H1 (cell line): ENCODE measurements at regions not wholly inside any gene's neighbourhood (a gene's known extent, or its start where the extent isn't known, plus 50 kb on each side); places are given as distances from the start of the nearest gene placed in this dataset.

Source experiments
- CTCF ChIA-PET: fragments of 300-600 bp; sonication (Branson Sonifier 250); formaldehyde crosslinking; loops from one replicate; lab custom pipeline; 2021; ENCODE audit not compliant: partially characterized antibody; lab: Charles Lee
- POLR2A ChIA-PET: fragments of 300-600 bp; sonication (Branson Sonifier 250); formaldehyde crosslinking; loops from one replicate; lab custom pipeline; 2021; ENCODE audit warnings: inconsistent platforms; ENCODE audit not compliant: partially characterized antibody; lab: Charles Lee
- DNase-seq, 2 experiments: peaks; one replicate each; pipeline versions ENCODE4 v3.0.0 to v3.0.0-alpha.2; 2010 to 2022; ENCODE audit warnings: low spot score in 2 of 2, low read depth in 1 of 2, mixed read lengths in 1 of 2
- FAIRE-seq: peaks from 2 replicates; lab custom pipeline; 2011; peaks lifted over from hg19 to GRCh38; lab: Jason Lieb, UNC
- H2AFZ ChIP-seq: 2 replicates; pipeline ENCODE4 v1.8.1; 2012; ENCODE audit warnings: low read length, inconsistent platforms
- H2AK5ac ChIP-seq: 2 replicates; pipeline ENCODE4 v1.6.1; 2013; ENCODE audit warnings: low read depth, low read length
- H2BK120ac ChIP-seq: replicated peaks from 2 replicates; pipeline ENCODE3; 2013; ENCODE audit warnings: low read depth, low read length, inconsistent platforms
- H2BK12ac ChIP-seq: 2 replicates; pipeline ENCODE4 v1.6.1; 2013; ENCODE audit warnings: low read depth, low read length
- H2BK15ac ChIP-seq: 2 replicates; pipeline ENCODE4 v1.6.1; 2013; ENCODE audit warnings: low read length
- H2BK20ac ChIP-seq: 2 replicates; pipeline ENCODE4 v1.6.1; 2013; ENCODE audit warnings: low read length
- H2BK5ac ChIP-seq: 2 replicates; pipeline ENCODE4 v1.6.1; 2013; ENCODE audit warnings: low read depth, low read length
- H3K14ac ChIP-seq: 2 replicates; pipeline ENCODE4 v1.6.1; 2013; ENCODE audit warnings: inconsistent platforms; ENCODE audit not compliant: insufficient read length
- H3K18ac ChIP-seq: 2 replicates; pipeline ENCODE4 v1.6.1; 2013; ENCODE audit warnings: low read length; ENCODE audit errors: extremely low read depth
- H3K23ac ChIP-seq: 2 replicates; pipeline ENCODE4 v1.6.1; 2013; ENCODE audit warnings: inconsistent platforms; ENCODE audit not compliant: insufficient read length
- H3K23me2 ChIP-seq: 2 replicates; pipeline ENCODE4 v1.6.1; 2013; ENCODE audit warnings: low read depth, low read length
- H3K27ac ChIP-seq: 2 replicates; pipeline ENCODE4 v1.6.1; 2011; ENCODE audit warnings: low read depth, low read length, inconsistent platforms
- H3K27me3 ChIP-seq, 4 experiments: replicated peaks in 1 of 4; 1 replicate in 1 of 4; 2 replicates in 3 of 4; pipeline versions ENCODE4 v1.6.1 to v1.8.1; 2011 to 2013; ENCODE audit warnings: low read length in 3 of 4, mild to moderate bottlenecking in 3 of 4, inconsistent platforms in 2 of 4, mixed read lengths in 2 of 4, moderate library complexity in 1 of 4; ENCODE audit not compliant: control insufficient read depth in 3 of 4, insufficient read depth in 3 of 4; ENCODE audit errors: extremely low read depth in 1 of 4
- H3K36me3 ChIP-seq, 4 experiments: 2 replicates each; pipeline versions ENCODE4 v1.6.1 to v1.8.1; 2011 to 2013; ENCODE audit warnings: mild to moderate bottlenecking in 4 of 4, low read length in 3 of 4, moderate library complexity in 2 of 4, control low read depth in 1 of 4, inconsistent platforms in 1 of 4; ENCODE audit not compliant: insufficient read depth in 4 of 4, control insufficient read depth in 2 of 4
- H3K4ac ChIP-seq: replicated peaks from 2 replicates; pipeline ENCODE3; 2013; ENCODE audit warnings: low read length, low read depth, mixed read lengths, inconsistent platforms; ENCODE audit not compliant: insufficient read length
- H3K4me1 ChIP-seq, 4 experiments: replicated peaks in 1 of 4; 1 replicate in 1 of 4; 2 replicates in 3 of 4; pipeline versions ENCODE4 v1.6.1 to v1.8.1; 2011 to 2013; ENCODE audit warnings: low read length in 3 of 4, inconsistent platforms in 2 of 4, mixed read lengths in 1 of 4; ENCODE audit not compliant: insufficient read depth in 4 of 4, control insufficient read depth in 3 of 4
- H3K4me2 ChIP-seq, 2 experiments: 2 replicates each; pipeline versions ENCODE4 v1.6.1 to v1.8.1; 2011 to 2013; ENCODE audit warnings: low read depth in 2 of 2, low read length in 2 of 2, control low read depth in 1 of 2, inconsistent platforms in 1 of 2, mild to moderate bottlenecking in 1 of 2; ENCODE audit not compliant: insufficient read depth in 1 of 2
- H3K4me3 ChIP-seq, 4 experiments: fragments of 200-600, 300-600 bp in 1 of 4; sonication (generic), shearing (Covaris generic), sonication (Bioruptor Twin) in 1 of 4; 2 replicates each; pipeline versions ENCODE4 v1.5.1 to v1.8.1; 2011 to 2016; ENCODE audit warnings: low read length in 4 of 4, low read depth in 3 of 4, control low read depth in 2 of 4, inconsistent platforms in 2 of 4, mild to moderate bottlenecking in 2 of 4, mixed read lengths in 1 of 4, moderate library complexity in 1 of 4; ENCODE audit not compliant: insufficient read depth in 2 of 4; ENCODE audit errors: extremely low read depth in 1 of 4
- H3K56ac ChIP-seq: replicated peaks from 2 replicates; pipeline ENCODE3; 2013; ENCODE audit warnings: low read depth, mild to moderate bottlenecking, mixed read lengths, low read length, inconsistent platforms; ENCODE audit not compliant: insufficient read length
- H3K79me1 ChIP-seq: 2 replicates; pipeline ENCODE4 v1.6.1; 2013; ENCODE audit warnings: low read depth, low read length, control low read depth
- H3K79me2 ChIP-seq, 2 experiments: 2 replicates each; pipeline versions ENCODE4 v1.6.1 to v1.8.1; 2012 to 2013; ENCODE audit warnings: low read length in 2 of 2, mild to moderate bottlenecking in 2 of 2, inconsistent platforms in 1 of 2; ENCODE audit not compliant: insufficient read depth in 2 of 2, control insufficient read depth in 1 of 2
- H3K9ac ChIP-seq, 4 experiments: replicated peaks in 1 of 4; 1 replicate in 1 of 4; 2 replicates in 3 of 4; pipeline versions ENCODE4 v1.6.1 to v1.8.1; 2011 to 2013; ENCODE audit warnings: low read depth in 3 of 4, low read length in 3 of 4, control low read depth in 2 of 4, mild to moderate bottlenecking in 2 of 4, moderate library complexity in 2 of 4, inconsistent platforms in 1 of 4; ENCODE audit errors: extremely low read depth in 1 of 4
- H3K9me3 ChIP-seq, 2 experiments: 2 replicates each; pipeline versions ENCODE4 v1.6.1 to v1.8.1; 2012 to 2013; ENCODE audit warnings: mild to moderate bottlenecking in 2 of 2, moderate library complexity in 2 of 2, control low read depth in 1 of 2, inconsistent platforms in 1 of 2, low read depth in 1 of 2, low read length in 1 of 2, mixed read lengths in 1 of 2; ENCODE audit not compliant: insufficient read depth in 2 of 2
- H4K20me1 ChIP-seq, 2 experiments: replicated peaks in 1 of 2; 2 replicates each; pipeline versions ENCODE3 to v1.8.1; 2011 to 2013; ENCODE audit warnings: inconsistent platforms in 2 of 2, low read length in 2 of 2, mild to moderate bottlenecking in 1 of 2; ENCODE audit not compliant: insufficient read depth in 2 of 2, control insufficient read depth in 1 of 2
- H4K5ac ChIP-seq: 2 replicates; pipeline ENCODE4 v1.6.1; 2013; ENCODE audit warnings: low read length, low read depth, mixed read lengths, inconsistent platforms; ENCODE audit not compliant: insufficient read length
- H4K8ac ChIP-seq: 2 replicates; pipeline ENCODE4 v1.8.0; 2013; ENCODE audit warnings: mild to moderate bottlenecking, moderate library complexity, low read length, inconsistent platforms; ENCODE audit not compliant: insufficient read depth; ENCODE audit errors: extremely low read depth
- H4K91ac ChIP-seq: replicated peaks from 2 replicates; pipeline ENCODE3; 2013; ENCODE audit warnings: low read length, mixed read lengths, inconsistent platforms; ENCODE audit not compliant: insufficient read length
- SAP30 ChIP-seq: fragments of 300-600 bp; sonication (generic); IDR thresholded peaks from 2 replicates; pipeline ENCODE4 v1.7.1; 2012; ENCODE audit warnings: low read length, moderate library complexity, mild to moderate bottlenecking, inconsistent platforms; ENCODE audit not compliant: insufficient read depth, insufficient replicate concordance
- TCF12 ChIP-seq: IDR thresholded peaks from 2 replicates; pipeline ENCODE4 v1.6.1; 2011; ENCODE audit warnings: low read depth, mild to moderate bottlenecking, low read length
- WGBS, 2 experiments: shearing (Covaris generic) in 1 of 2; methylation state at CpG; one replicate each; pipeline versions ENCODE4 v1.1.6 to v1.1.7; 2013 to 2015; ENCODE audit warnings: low lambda C conversion rate in 2 of 2, mixed read lengths in 2 of 2, inconsistent platforms in 1 of 2, low coverage in 1 of 2, missing lambda C conversion rate in 1 of 2; ENCODE audit not compliant: insufficient replicate concordance in 2 of 2, insufficient coverage in 1 of 2, insufficient read length in 1 of 2; ENCODE audit errors: extremely low coverage in 1 of 2, missing lambda C conversion rate in 1 of 2; 5-methylcytosine and 5-hydroxymethylcytosine counted together

DNA sequence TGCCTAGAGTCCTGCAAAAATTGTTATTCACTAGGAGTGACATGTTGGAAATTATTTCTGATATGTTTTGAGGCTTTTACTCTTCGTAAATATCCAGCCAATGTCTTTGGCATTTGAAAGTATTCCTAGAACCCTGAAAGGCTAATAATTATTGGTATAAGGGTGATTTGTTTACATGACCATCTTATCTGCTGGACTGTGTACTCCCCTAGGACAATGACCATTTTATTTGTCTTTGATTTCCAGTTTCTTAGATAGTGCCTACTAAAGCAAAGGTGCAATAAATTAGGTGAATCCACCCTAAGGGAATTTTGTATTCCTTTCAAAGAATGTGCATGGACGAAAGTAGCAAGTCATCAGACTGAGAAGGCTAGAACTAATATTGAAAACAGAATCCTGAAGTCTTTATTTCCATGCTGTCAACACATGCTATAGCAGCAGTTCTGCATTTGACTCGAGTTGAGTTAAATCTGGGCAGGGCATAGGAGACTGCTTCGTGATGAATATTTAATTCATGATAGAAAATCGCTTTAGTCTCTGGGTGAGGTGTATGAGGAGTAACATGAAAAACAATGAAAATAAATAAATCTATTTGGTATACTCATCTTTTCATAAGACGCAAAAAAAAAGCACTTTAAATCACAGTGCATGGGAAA lies 235.7 kb downstream of the GPD2 start:
- no peak overlapping the region for H2BK15ac ChIP-seq
- no peak overlapping the region for H3K27ac ChIP-seq
- H3K4me1 ChIP-seq, result peaks cover 0 to 4% (median 3%) of the 10 kb centered on the region in 4 experiments; a peak in 3 of 7 replicates
- no peak overlapping the region for H2BK5ac ChIP-seq
- no peak overlapping the region for H3K18ac ChIP-seq
- WGBS, 2 experiments, result 66% methylated on average over 6 of the region's 6 CpGs; no CpG with 5 or more reads in 1 of the 2 experiments
- H2AK5ac ChIP-seq, result no peak overlapping the region
- H3K4me3 ChIP-seq, result no peak overlapping the region
- H4K91ac ChIP-seq, result no peak overlapping the region
- no peaks in the 10 kb centered on the region for H3K36me3 ChIP-seq
- peaks cover 5 to 7% of the 10 kb centered on the region in 2 experiments; a peak in 3 of 4 replicates for H3K9me3 ChIP-seq
- H2AFZ ChIP-seq, result no peak overlapping the region
- H3K23ac ChIP-seq, result no peak overlapping the region
- no peak overlapping the region for H2BK20ac ChIP-seq
- no peak overlapping the region for H3K56ac ChIP-seq
- TF ChIP-seq TCF12 (no peak), SAP30 (no peak)
- H3K4me2 ChIP-seq, result no peak overlapping the region
- H2BK120ac ChIP-seq, result no peak overlapping the region
- H3K27me3 ChIP-seq, result no peaks in the 10 kb centered on the region
- no peak overlapping the region for H4K5ac ChIP-seq
- DNase-seq (no peak), FAIRE-seq (no peak)
- no peaks in the 10 kb centered on the region for H3K23me2 ChIP-seq
- H3K79me1 ChIP-seq, result no peaks in the 10 kb centered on the region
- H2BK12ac ChIP-seq, result no peak overlapping the region
- H3K14ac ChIP-seq, result no peak overlapping the region
- no peaks in the 10 kb centered on the region for H3K79me2 ChIP-seq
- no peaks in the 10 kb centered on the region for H4K20me1 ChIP-seq
- CTCF ChIA-PET, result no interaction called here
- no peak overlapping the region for H3K4ac ChIP-seq
- H4K8ac ChIP-seq, result no peak overlapping the region
- H3K9ac ChIP-seq, result no peak overlapping the region
- POLR2A ChIA-PET, result no interaction called here
